Esophagus squamous epithelium (tissue), 4 donors: ENCODE measurements at regions not wholly inside any gene's neighbourhood (a gene's known extent, or its start where the extent isn't known, plus 50 kb on each side); places are given as distances from the start of the nearest gene placed in this dataset.

Source experiments
- CTCF ChIP-seq, 6 experiments: fragments of 450-650 bp in 4 of 6; fragments of 200-600 bp in 2 of 6; sonication (generic) in 2 of 6; IDR thresholded peaks; one replicate each; pipeline ENCODE4 v1.5.1; 2016 to 2019; ENCODE audit warnings: antibody characterized with exemption in 6 of 6, mild to moderate bottlenecking in 4 of 6, moderate library complexity in 4 of 6
- POLR2A ChIP-seq, 4 donors: fragments of 450-650 bp; IDR thresholded peaks; one replicate each; pipeline ENCODE4 v1.6.1; 2017; ENCODE audit warnings: antibody characterized with exemption in 4 of 4, mild to moderate bottlenecking in 4 of 4, moderate library complexity in 3 of 4

GRCh38 chr12:85676816-85677749, 159.1 kb downstream of the RASSF9 start:
- TF ChIP-seq POLR2A (IDR thresholded peaks at IDR 0.05) (no peak), CTCF (IDR thresholded peaks at IDR 0.05) (no peak)
